Gastrocnemius medialis (tissue), 4 donors: ENCODE measurements at regions not wholly inside any gene's neighbourhood (a gene's known extent, or its start where the extent isn't known, plus 50 kb on each side); places are given as distances from the start of the nearest gene placed in this dataset.
"Not testable (repeated sequence)": the region's sequence is repeated elsewhere in the genome, so short reads cannot be mapped to it uniquely, and the experiment has no call there.

Experiments used
- ATAC-seq, 2 donors: fragments of 150-250 bp; one replicate each; pipeline ENCODE4 v1.9.1; 2016
- DNase-seq, 2 donors: peaks; one replicate each; pipeline ENCODE4 v3.0.0-alpha.2; 2019
- H3K27ac ChIP-seq, 4 donors: fragments of 200-600 bp; sonication (generic); 1 replicate in 1 of 4; 2 replicates in 3 of 4; pipeline ENCODE4 v1.5.1; 2016 to 2018; ENCODE audit warnings: mild to moderate bottlenecking in 2 of 4, moderate library complexity in 1 of 4
- H3K27me3 ChIP-seq, 3 donors: fragments of 200-600 bp; sonication (generic) in 2 of 3; 1 replicate in 1 of 3; 2 replicates in 2 of 3; pipeline versions ENCODE4 v1.5.1 to v1.6.0; 2016 to 2019; ENCODE audit warnings: mild to moderate bottlenecking in 1 of 3, moderate library complexity in 1 of 3
- H3K36me3 ChIP-seq, 2 donors: fragments of 200-600 bp; sonication (generic) in 1 of 2; one replicate each; pipeline ENCODE4 v1.5.1; 2017 to 2018
- H3K4me1 ChIP-seq, 2 donors: fragments of 200-600 bp; sonication (generic) in 1 of 2; one replicate each; pipeline ENCODE4 v1.5.1; 2016 to 2017; ENCODE audit warnings: mild to moderate bottlenecking in 2 of 2
- H3K4me3 ChIP-seq, 4 donors: fragments of 200-600 bp; sonication (generic) in 3 of 4; 1 replicate in 1 of 4; 2 replicates in 3 of 4; pipeline ENCODE4 v1.5.1; 2016 to 2019; ENCODE audit warnings: mild to moderate bottlenecking in 2 of 4
- H3K9me3 ChIP-seq, 3 donors: fragments of 200-600 bp; sonication (generic) in 2 of 3; 1 replicate in 1 of 3; 2 replicates in 2 of 3; pipeline ENCODE4 v1.5.1; 2016 to 2019
- POLR2A ChIP-seq, 2 donors: fragments of 450-650 bp; IDR thresholded peaks; one replicate each; pipeline ENCODE4 v1.6.1; 2017; ENCODE audit warnings: antibody characterized with exemption in 2 of 2, mild to moderate bottlenecking in 2 of 2, moderate library complexity in 2 of 2
- in situ Hi-C, 4 donors: fragments of 200-750 bp; cut with MboI; loops; one replicate each; pipeline versions ENCODE4 v1.15.0 to v1.8.0; 2017; ENCODE audit warnings: low sequenced_read_pairs in 4 of 4
- intact Hi-C: fragments of 100-400 bp; cut with DNase I; formaldehyde crosslinking; loops from one replicate; pipeline ENCODE4 v1.15.1; 2023; ENCODE audit warnings: low total_unique reads
- TF ChIP-seq, protein P1 (sequence below), 5 experiments: fragments of 450-650 bp in 3 of 5; fragments of 200-600 bp in 2 of 5; sonication (generic) in 2 of 5; IDR thresholded peaks in 4 of 5; conservative IDR thresholded peaks in 1 of 5; 1 replicate in 4 of 5; 2 replicates in 1 of 5; pipeline ENCODE4 v1.5.1; 2016 to 2019; ENCODE audit warnings: antibody characterized with exemption in 5 of 5, mild to moderate bottlenecking in 3 of 5, moderate library complexity in 3 of 5

DNA sequence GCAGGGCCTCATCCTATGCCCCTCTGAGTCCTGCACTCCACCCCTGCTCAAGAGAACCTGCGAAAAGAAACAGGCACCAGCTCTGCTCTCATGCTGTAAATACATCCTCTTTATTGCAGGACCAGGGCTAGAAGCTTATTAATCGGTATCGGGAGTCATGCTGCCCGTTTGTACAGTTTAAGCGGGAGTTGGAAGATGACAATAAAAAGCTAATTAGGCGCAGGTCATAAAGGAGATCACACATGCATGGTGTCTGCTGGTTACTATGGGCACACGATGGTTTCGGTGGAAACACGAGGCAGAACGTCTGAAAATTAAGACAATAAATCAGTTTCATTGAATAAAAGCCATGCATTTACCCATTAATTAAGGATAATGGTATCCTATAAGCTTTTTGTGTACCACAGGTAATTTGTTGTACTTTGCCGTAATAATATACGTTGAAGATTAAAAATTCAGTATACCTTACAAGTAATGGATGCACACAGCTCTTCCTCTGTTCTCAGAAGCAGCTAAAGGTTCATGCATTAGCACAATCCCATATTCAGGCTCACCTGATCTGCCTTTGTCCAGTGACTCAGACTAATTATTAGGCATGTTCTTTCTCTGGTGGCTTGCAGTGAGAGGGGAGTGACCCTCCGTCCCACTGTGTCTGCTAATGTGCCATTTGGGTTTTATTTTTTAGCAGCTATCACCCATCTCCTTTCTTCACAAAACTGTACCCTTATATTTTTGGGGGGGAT is 406.0 kb downstream of the TSHZ3 start:
- Histone ChIP-seq H3K27ac (no peak overlapping the region), H3K9me3 (no peaks in the 10 kb centered on the region), H3K36me3 (no peaks in the 10 kb centered on the region), H3K4me3 (no peak overlapping the region), H3K4me1 (no peaks in the 10 kb centered on the region), H3K27me3 (no peaks in the 10 kb centered on the region)
- in situ Hi-C loops, result no loop called here
- no peak for DNase-seq
- no peak for ATAC-seq
- no peak for TF ChIP-seq POLR2A (IDR thresholded peaks at IDR 0.05)
- TF ChIP-seq, protein P1, sequence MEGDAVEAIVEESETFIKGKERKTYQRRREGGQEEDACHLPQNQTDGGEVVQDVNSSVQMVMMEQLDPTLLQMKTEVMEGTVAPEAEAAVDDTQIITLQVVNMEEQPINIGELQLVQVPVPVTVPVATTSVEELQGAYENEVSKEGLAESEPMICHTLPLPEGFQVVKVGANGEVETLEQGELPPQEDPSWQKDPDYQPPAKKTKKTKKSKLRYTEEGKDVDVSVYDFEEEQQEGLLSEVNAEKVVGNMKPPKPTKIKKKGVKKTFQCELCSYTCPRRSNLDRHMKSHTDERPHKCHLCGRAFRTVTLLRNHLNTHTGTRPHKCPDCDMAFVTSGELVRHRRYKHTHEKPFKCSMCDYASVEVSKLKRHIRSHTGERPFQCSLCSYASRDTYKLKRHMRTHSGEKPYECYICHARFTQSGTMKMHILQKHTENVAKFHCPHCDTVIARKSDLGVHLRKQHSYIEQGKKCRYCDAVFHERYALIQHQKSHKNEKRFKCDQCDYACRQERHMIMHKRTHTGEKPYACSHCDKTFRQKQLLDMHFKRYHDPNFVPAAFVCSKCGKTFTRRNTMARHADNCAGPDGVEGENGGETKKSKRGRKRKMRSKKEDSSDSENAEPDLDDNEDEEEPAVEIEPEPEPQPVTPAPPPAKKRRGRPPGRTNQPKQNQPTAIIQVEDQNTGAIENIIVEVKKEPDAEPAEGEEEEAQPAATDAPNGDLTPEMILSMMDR (IDR thresholded peaks at IDR 0.05 in 4 of 5, conservative IDR thresholded peaks at IDR 0.05 in 1 of 5), result no peak
- intact Hi-C loops, result no loop called here

DNA sequence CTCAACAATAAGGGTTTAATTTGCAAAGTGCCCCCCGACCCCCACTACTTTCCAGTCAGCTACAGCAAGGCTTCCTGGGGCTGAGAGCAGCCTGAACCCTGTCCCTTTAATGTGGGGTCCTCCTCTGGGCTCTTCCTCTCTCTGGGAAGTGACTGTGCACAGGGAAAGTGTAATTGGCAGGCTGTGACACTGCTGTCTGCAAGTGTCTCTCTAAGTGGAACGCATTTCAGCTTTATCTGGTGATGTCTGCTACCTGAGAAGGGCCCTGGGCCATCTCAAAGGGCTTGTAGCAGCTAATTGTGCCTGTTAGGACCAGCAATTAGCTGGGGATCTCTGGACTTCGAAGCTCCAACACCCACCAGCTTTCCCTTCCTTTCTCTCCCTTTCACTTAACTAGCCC is 406.6 kb downstream of the TSHZ3 start:
- no peak overlapping the region for H3K27ac ChIP-seq
- TF ChIP-seq, protein P1 (IDR thresholded peaks at IDR 0.05 in 4 of 5, conservative IDR thresholded peaks at IDR 0.05 in 1 of 5), result no peak
- no peak for TF ChIP-seq POLR2A (IDR thresholded peaks at IDR 0.05)
- H3K36me3 ChIP-seq, result no peaks in the 10 kb centered on the region
- H3K4me1 ChIP-seq, result no peaks in the 10 kb centered on the region
- ATAC-seq (no peak), DNase-seq (no peak)
- no peaks in the 10 kb centered on the region for H3K9me3 ChIP-seq
- H3K4me3 ChIP-seq, result no peak overlapping the region
- in situ Hi-C loops (no loop called here), intact Hi-C loops (no loop called here)
- H3K27me3 ChIP-seq, result no peaks in the 10 kb centered on the region

DNA sequence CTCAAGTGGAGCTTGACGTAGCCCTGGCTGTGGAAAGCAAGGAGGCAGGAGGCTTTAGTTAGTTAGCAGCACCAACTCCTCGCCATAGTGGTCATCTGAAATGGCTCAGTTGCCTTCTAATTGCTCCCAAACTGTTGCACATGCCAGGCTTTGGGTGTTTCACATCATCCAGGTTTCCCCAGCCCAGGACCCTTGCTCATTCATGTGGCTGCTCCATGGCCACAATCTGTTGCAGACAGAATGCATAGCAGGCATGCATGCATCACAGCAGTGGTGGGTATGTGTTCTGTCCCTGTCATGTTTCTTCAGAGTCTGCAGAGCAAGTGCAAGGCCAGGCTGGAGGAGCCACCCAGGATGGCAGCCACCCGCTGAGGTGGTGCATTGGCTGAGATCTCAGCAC is 407.6 kb downstream of the TSHZ3 start:
- Histone ChIP-seq H3K27ac (no peak overlapping the region), H3K36me3 (no peaks in the 10 kb centered on the region), H3K9me3 (no peaks in the 10 kb centered on the region), H3K4me1 (no peaks in the 10 kb centered on the region), H3K27me3 (no peaks in the 10 kb centered on the region), H3K4me3 (no peak overlapping the region)
- DNase-seq (no peak), ATAC-seq (no peak)
- intact Hi-C loops (no loop called here), in situ Hi-C loops (no loop called here)
- TF ChIP-seq POLR2A (IDR thresholded peaks at IDR 0.05), result no peak
- TF ChIP-seq, protein P1 (IDR thresholded peaks at IDR 0.05 in 4 of 5, conservative IDR thresholded peaks at IDR 0.05 in 1 of 5), result no peak

DNA sequence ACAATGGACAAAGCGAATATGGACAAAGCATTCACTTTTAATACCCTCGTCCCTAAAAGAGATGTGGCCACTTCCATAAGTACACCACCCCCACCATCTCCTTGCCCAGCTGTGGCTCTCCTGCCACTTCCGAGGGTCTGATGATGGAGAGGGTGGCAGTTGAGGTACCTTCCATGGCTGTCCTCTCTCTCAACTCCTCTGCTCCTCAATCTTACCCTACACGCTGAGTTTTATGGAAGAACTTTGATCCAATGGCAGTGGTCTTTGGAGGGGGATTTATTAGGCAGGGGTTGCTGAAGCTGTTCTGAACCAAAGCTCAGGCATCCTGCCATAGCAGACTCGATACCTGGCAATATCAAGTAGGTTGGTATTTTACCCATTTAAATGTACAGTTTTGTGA is 413.0 kb downstream of the TSHZ3 start:
- no peaks in the 10 kb centered on the region for H3K27me3 ChIP-seq
- no peak for ATAC-seq
- no peak overlapping the region for H3K27ac ChIP-seq
- H3K9me3 ChIP-seq, result no peaks in the 10 kb centered on the region
- in situ Hi-C loops (no loop called here), intact Hi-C loops (no loop called here)
- TF ChIP-seq, protein P1 (IDR thresholded peaks at IDR 0.05 in 4 of 5, conservative IDR thresholded peaks at IDR 0.05 in 1 of 5), result no peak
- no peak for TF ChIP-seq POLR2A (IDR thresholded peaks at IDR 0.05)
- no peaks in the 10 kb centered on the region for H3K36me3 ChIP-seq
- H3K4me1 ChIP-seq, result peaks cover 0 to 6% of the 10 kb centered on the region in 2 donors
- H3K4me3 ChIP-seq, result no peak overlapping the region
- no peak for DNase-seq

DNA sequence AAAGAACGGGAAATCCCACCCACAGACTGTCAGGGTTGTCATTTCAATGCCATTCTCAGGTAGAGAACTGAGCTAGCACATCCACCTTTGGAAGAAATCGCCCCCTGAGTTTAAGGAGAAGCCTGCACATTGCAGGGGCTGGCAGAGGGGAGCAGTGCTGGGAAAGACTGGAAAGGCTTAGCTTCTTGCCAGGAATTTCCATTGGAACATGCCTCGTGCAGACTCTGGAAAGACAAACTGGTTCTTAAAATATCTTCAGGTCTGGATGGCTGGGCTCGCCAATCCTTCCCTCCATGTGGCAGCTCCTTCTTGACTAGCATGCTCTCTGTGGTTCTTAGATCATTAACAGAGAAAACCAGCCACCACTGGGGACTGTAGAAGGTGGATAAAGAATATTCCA is 414.1 kb downstream of the TSHZ3 start:
- H3K27ac ChIP-seq, result no peak overlapping the region
- H3K9me3 ChIP-seq, result no peaks in the 10 kb centered on the region
- no peak for ATAC-seq
- H3K4me1 ChIP-seq, result peaks cover 0 to 6% of the 10 kb centered on the region in 2 donors
- no peaks in the 10 kb centered on the region for H3K27me3 ChIP-seq
- intact Hi-C loops (no loop called here), in situ Hi-C loops (no loop called here)
- H3K36me3 ChIP-seq, result no peaks in the 10 kb centered on the region
- no peak overlapping the region for H3K4me3 ChIP-seq
- DNase-seq, result no peak
- TF ChIP-seq, protein P1 (IDR thresholded peaks at IDR 0.05 in 4 of 5, conservative IDR thresholded peaks at IDR 0.05 in 1 of 5), result no peak
- no peak for TF ChIP-seq POLR2A (IDR thresholded peaks at IDR 0.05)

DNA sequence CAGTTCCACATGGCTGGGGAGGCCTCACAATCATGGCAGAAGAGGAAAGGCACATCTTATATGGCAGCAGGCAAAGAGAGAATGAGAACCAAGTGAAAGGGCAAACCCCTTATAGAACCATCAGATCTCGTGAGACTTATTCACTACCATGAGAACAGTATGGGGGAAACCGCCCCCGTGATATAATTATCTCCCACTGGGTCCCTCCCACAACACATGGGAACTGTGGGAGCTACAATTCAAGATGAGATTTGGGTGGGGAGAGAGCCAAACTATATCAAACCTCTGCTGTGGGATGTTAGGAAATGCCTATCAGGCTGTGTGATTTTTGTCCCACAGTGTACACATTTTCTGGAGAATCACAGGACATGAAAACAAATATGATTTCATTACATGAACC is 415.8 kb downstream of the TSHZ3 start:
- DNase-seq, H3K27me3 ChIP-seq, H3K4me3 ChIP-seq, H3K9me3 ChIP-seq, ATAC-seq, intact Hi-C loops, H3K36me3 ChIP-seq, H3K4me1 ChIP-seq, H3K27ac ChIP-seq, in situ Hi-C loops: not testable (repeated sequence)
